ENCODE measurements at regions not wholly inside any gene's neighbourhood (a gene's known extent, or its start where the extent isn't known, plus 50 kb on each side); places are given as distances from the start of the nearest gene placed in this dataset.

DNA sequence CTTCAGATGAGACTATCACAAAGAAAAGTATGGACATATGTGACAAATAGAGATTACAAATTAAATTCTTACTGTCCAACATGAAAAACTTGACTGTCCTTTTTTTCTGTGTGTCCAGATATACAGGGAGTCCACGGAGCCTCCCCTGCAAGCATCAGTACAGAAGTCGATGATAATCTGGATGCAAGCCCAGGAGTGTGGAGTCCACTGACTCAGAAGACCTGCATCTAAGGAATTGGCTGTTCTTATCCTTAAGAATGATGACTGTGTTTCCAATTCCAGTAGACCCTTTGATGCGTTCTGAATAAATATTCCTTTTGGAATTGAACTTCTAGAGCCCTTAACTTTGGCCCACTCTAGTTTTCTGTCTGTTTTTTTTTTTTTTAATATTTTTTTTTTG is 56.7 kb upstream of the TAF11L2 start:
- TF ChIP-seq, protein P1, sequence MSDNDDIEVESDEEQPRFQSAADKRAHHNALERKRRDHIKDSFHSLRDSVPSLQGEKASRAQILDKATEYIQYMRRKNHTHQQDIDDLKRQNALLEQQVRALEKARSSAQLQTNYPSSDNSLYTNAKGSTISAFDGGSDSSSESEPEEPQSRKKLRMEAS (IDR thresholded peaks at IDR 0.05), result no peak
- TF ChIP-seq EP300 (IDR thresholded peaks at IDR 0.05; ENCODE audit: borderline replicate concordance), result no peak

Data from Ishikawa (cell line).